ENCODE measurements at regions not wholly inside any gene's neighbourhood (a gene's known extent, or its start where the extent isn't known, plus 50 kb on each side); places are given as distances from the start of the nearest gene placed in this dataset.

DNA sequence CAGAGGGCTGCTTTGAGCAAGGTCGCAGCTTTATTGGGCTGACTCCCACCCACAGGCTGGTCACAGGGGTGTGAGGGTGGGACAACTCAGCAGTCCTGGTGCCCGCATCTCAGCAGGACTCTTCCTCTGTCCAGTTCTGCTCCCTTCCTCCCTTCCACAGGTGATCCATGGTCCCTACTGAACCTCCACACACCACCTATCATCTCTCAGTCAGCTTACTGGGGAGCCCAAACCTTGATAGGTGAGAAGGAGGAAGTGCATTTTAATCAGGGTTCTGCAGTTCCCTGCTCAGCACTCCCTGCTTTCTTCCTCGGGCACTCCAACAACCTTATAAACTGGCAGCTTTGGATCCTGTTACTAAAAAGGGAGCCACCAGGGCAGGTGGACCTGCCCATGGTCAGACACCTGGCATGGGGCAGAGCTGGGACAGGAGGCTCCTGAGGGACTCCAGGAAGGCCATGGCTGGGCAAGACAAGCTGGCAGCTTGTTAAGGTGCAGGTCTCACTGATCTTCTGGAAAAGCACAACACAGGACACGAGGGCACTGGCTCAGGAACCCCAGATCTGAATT is 664.6 kb downstream of the BCL11B start:
- POLR2A ChIA-PET, result no interaction called here
- no peaks in the 10 kb centered on the region for H3K9me3 ChIP-seq (ENCODE audit: control insufficient read depth, insufficient read depth, low read depth, low read length)

DNA sequence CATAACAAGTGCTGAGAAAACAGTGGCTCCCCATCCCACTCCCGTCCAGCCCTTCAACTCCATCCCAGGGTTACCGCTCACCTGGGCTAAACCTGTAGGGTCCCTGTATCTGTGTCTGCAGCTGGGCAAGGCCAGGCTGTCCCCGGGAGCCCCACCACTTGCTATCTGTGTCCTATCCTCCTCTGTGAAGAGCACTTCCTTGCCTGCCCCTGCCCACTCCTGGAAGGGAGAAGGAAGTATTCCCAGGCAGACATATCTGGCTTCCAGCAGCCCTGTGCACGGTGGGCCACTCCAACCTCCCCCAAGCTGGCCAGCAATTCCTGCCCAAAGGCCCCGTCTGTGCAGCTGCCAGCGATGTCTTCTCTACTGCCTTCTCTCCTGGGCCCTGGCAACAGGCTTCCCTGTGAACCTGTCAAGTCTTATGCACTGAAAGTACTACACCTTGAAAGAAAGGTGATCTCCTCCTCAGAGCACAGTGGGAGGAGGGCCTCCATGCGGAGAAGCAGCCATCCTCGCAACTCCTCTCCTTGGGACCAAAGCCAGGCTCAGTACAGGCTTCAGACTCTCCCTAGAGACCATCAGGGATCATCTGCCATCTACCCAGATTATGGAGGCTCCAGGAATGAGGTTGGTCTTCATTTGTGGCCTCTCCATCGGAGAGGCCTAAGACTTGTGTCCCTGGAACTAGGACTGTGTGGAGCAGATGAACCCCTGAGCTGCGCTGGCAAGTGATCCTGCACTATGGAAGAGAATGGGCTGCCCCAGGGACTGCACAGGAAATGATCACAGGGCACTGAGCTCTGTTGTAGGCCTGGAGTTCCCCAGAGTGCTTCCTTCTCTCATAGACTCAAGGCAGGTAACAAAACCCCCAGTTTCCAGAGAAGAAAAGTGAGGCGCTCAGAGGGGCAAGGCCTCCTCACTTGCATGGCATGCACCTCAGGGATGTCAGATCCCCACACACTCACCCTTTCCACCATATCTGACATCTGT is 663.6 kb downstream of the BCL11B start:
- Histone ChIP-seq H3K4me3 (ENCODE audit: low read depth, low read length) (no peak overlapping the region), H3K27ac (ENCODE audit: extremely low read depth, low read depth, low read length) (no peak overlapping the region), H3K9me3 (ENCODE audit: control insufficient read depth, insufficient read depth, low read depth, low read length) (no peaks in the 10 kb centered on the region), H3K36me3 (ENCODE audit: control insufficient read depth in 2 of 2, insufficient read depth in 1 of 2, low read length in 2 of 2) (no peaks in the 10 kb centered on the region), H3K4me1 (ENCODE audit: control insufficient read depth, insufficient read depth, low read length) (no peaks in the 10 kb centered on the region)
- CTCF ChIA-PET, result no interaction called here
- POLR2A ChIA-PET, result no interaction called here
- no peak for TF ChIP-seq KLF10 (tag by site-specific recombination; IDR thresholded peaks at IDR 0.05)
- no peak for TF ChIP-seq ZNF596 (tag by site-specific recombination; IDR thresholded peaks at IDR 0.05)
- TF ChIP-seq, protein P1, sequence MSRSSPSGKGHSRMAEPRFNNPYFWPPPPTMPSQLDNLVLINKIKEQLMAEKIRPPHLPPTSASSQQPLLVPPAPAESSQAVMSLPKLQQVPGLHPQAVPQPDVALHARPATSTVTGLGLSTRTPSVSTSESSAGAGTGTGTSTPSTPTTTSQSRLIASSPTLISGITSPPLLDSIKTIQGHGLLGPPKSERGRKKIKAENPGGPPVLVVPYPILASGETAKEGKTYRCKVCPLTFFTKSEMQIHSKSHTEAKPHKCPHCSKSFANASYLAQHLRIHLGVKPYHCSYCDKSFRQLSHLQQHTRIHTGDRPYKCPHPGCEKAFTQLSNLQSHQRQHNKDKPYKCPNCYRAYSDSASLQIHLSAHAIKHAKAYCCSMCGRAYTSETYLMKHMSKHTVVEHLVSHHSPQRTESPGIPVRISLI (tag by site-specific recombination; IDR thresholded peaks at IDR 0.05), result no peak
- TF ChIP-seq ZFP37 (tag by site-specific recombination; IDR thresholded peaks at IDR 0.05), result no peak
- TF ChIP-seq, protein P2, sequence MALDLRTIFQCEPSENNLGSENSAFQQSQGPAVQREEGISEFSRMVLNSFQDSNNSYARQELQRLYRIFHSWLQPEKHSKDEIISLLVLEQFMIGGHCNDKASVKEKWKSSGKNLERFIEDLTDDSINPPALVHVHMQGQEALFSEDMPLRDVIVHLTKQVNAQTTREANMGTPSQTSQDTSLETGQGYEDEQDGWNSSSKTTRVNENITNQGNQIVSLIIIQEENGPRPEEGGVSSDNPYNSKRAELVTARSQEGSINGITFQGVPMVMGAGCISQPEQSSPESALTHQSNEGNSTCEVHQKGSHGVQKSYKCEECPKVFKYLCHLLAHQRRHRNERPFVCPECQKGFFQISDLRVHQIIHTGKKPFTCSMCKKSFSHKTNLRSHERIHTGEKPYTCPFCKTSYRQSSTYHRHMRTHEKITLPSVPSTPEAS (tag by site-specific recombination; IDR thresholded peaks at IDR 0.05), result no peak
- TF ChIP-seq ZFP69B (tag by site-specific recombination; IDR thresholded peaks at IDR 0.05), result no peak
- TF ChIP-seq, protein P3, sequence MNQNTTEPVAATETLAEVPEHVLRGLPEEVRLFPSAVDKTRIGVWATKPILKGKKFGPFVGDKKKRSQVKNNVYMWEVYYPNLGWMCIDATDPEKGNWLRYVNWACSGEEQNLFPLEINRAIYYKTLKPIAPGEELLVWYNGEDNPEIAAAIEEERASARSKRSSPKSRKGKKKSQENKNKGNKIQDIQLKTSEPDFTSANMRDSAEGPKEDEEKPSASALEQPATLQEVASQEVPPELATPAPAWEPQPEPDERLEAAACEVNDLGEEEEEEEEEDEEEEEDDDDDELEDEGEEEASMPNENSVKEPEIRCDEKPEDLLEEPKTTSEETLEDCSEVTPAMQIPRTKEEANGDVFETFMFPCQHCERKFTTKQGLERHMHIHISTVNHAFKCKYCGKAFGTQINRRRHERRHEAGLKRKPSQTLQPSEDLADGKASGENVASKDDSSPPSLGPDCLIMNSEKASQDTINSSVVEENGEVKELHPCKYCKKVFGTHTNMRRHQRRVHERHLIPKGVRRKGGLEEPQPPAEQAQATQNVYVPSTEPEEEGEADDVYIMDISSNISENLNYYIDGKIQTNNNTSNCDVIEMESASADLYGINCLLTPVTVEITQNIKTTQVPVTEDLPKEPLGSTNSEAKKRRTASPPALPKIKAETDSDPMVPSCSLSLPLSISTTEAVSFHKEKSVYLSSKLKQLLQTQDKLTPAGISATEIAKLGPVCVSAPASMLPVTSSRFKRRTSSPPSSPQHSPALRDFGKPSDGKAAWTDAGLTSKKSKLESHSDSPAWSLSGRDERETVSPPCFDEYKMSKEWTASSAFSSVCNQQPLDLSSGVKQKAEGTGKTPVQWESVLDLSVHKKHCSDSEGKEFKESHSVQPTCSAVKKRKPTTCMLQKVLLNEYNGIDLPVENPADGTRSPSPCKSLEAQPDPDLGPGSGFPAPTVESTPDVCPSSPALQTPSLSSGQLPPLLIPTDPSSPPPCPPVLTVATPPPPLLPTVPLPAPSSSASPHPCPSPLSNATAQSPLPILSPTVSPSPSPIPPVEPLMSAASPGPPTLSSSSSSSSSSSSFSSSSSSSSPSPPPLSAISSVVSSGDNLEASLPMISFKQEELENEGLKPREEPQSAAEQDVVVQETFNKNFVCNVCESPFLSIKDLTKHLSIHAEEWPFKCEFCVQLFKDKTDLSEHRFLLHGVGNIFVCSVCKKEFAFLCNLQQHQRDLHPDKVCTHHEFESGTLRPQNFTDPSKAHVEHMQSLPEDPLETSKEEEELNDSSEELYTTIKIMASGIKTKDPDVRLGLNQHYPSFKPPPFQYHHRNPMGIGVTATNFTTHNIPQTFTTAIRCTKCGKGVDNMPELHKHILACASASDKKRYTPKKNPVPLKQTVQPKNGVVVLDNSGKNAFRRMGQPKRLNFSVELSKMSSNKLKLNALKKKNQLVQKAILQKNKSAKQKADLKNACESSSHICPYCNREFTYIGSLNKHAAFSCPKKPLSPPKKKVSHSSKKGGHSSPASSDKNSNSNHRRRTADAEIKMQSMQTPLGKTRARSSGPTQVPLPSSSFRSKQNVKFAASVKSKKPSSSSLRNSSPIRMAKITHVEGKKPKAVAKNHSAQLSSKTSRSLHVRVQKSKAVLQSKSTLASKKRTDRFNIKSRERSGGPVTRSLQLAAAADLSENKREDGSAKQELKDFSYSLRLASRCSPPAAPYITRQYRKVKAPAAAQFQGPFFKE (tag by site-specific recombination; IDR thresholded peaks at IDR 0.05; ENCODE audit: borderline replicate concordance), result no peak
- no peak for TF ChIP-seq ZFP3 (tag by site-specific recombination; IDR thresholded peaks at IDR 0.05; ENCODE audit: low read depth)
- TF ChIP-seq ZSCAN23 (tag by site-specific recombination; IDR thresholded peaks at IDR 0.05), result no peak
- TF ChIP-seq EGR2 (tag by site-specific recombination; IDR thresholded peaks at IDR 0.05; ENCODE audit: low read depth), result no peak
- no peak for TF ChIP-seq ZNF654 (tag by site-specific recombination; IDR thresholded peaks at IDR 0.05; ENCODE audit: low read depth)
- TF ChIP-seq ZNF23 (tag by site-specific recombination; IDR thresholded peaks at IDR 0.05; ENCODE audit: borderline replicate concordance), result no peak
- TF ChIP-seq, protein P4, sequence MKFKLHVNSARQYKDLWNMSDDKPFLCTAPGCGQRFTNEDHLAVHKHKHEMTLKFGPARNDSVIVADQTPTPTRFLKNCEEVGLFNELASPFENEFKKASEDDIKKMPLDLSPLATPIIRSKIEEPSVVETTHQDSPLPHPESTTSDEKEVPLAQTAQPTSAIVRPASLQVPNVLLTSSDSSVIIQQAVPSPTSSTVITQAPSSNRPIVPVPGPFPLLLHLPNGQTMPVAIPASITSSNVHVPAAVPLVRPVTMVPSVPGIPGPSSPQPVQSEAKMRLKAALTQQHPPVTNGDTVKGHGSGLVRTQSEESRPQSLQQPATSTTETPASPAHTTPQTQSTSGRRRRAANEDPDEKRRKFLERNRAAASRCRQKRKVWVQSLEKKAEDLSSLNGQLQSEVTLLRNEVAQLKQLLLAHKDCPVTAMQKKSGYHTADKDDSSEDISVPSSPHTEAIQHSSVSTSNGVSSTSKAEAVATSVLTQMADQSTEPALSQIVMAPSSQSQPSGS (tag by site-specific recombination; IDR thresholded peaks at IDR 0.05; ENCODE audit: low read depth), result no peak
- TF ChIP-seq, protein P5, sequence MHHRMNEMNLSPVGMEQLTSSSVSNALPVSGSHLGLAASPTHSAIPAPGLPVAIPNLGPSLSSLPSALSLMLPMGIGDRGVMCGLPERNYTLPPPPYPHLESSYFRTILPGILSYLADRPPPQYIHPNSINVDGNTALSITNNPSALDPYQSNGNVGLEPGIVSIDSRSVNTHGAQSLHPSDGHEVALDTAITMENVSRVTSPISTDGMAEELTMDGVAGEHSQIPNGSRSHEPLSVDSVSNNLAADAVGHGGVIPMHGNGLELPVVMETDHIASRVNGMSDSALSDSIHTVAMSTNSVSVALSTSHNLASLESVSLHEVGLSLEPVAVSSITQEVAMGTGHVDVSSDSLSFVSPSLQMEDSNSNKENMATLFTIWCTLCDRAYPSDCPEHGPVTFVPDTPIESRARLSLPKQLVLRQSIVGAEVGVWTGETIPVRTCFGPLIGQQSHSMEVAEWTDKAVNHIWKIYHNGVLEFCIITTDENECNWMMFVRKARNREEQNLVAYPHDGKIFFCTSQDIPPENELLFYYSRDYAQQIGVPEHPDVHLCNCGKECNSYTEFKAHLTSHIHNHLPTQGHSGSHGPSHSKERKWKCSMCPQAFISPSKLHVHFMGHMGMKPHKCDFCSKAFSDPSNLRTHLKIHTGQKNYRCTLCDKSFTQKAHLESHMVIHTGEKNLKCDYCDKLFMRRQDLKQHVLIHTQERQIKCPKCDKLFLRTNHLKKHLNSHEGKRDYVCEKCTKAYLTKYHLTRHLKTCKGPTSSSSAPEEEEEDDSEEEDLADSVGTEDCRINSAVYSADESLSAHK (tag by site-specific recombination; IDR thresholded peaks at IDR 0.05), result no peak
- TF ChIP-seq ZNF350 (tag by site-specific recombination; IDR thresholded peaks at IDR 0.05), result no peak
- no peak for TF ChIP-seq ZEB2 (tag by site-specific recombination; IDR thresholded peaks at IDR 0.05)

More for the DNA sequence above, 664.6 kb downstream of the BCL11B start:
- CTCF ChIA-PET, result no interaction called here
- no peak for TF ChIP-seq ZNF132 (tag by site-specific recombination; IDR thresholded peaks at IDR 0.05; ENCODE audit: borderline replicate concordance)
- TF ChIP-seq, protein P6, sequence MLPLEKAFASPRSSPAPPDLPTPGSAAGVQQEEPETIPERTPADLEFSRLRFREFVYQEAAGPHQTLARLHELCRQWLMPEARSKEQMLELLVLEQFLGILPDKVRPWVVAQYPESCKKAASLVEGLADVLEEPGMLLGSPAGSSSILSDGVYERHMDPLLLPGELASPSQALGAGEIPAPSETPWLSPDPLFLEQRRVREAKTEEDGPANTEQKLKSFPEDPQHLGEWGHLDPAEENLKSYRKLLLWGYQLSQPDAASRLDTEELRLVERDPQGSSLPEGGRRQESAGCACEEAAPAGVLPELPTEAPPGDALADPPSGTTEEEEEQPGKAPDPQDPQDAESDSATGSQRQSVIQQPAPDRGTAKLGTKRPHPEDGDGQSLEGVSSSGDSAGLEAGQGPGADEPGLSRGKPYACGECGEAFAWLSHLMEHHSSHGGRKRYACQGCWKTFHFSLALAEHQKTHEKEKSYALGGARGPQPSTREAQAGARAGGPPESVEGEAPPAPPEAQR (tag by site-specific recombination; IDR thresholded peaks at IDR 0.05), result no peak
- no peak for TF ChIP-seq SP3 (tag by site-specific recombination; IDR thresholded peaks at IDR 0.05)
- TF ChIP-seq ZNF670 (tag by site-specific recombination; IDR thresholded peaks at IDR 0.05; ENCODE audit: low read depth), result no peak
- TF ChIP-seq ZNF23 (tag by site-specific recombination; IDR thresholded peaks at IDR 0.05; ENCODE audit: borderline replicate concordance), result no peak
- H3K4me1 ChIP-seq (ENCODE audit: control insufficient read depth, insufficient read depth, low read length), result no peaks in the 10 kb centered on the region
- H3K27ac ChIP-seq (ENCODE audit: extremely low read depth, low read depth, low read length), result no peak overlapping the region
- no peak overlapping the region for H3K4me3 ChIP-seq (ENCODE audit: low read depth, low read length)
- no peaks in the 10 kb centered on the region for H3K36me3 ChIP-seq (ENCODE audit: control insufficient read depth in 2 of 2, insufficient read depth in 1 of 2, low read length in 2 of 2)
